GM12878 (cell line): ENCODE measurements at regions not wholly inside any gene's neighbourhood (a gene's known extent, or its start where the extent isn't known, plus 50 kb on each side); places are given as distances from the start of the nearest gene placed in this dataset.

Experiments
- BHLHE40 ChIP-seq, 2 experiments: fragments of 450-650 bp in 1 of 2; IDR thresholded peaks; 2 replicates each; pipeline ENCODE4 v1.6.1; 2011 to 2017; ENCODE audit warnings: low read depth in 2 of 2, borderline replicate concordance in 1 of 2, improper control_type of control experiment in 1 of 2, low read length in 1 of 2, mild to moderate bottlenecking in 1 of 2
- BRCA1 ChIP-seq: IDR thresholded peaks from 2 replicates; pipeline ENCODE4 v1.6.1; 2011; ENCODE audit warnings: low read depth, low read length, improper control_type of control experiment
- EZH2 ChIP-seq: IDR thresholded peaks from 2 replicates; pipeline ENCODE4 v1.6.1; 2012; ENCODE audit warnings: low read depth, mild to moderate bottlenecking, control low read depth, inconsistent platforms, low read length, borderline replicate concordance; ENCODE audit not compliant: control insufficient read depth
- FOS ChIP-seq: IDR thresholded peaks from 3 replicates; pipeline ENCODE4 v1.6.1; 2011; ENCODE audit warnings: borderline replicate concordance; ENCODE audit not compliant: insufficient read length; ENCODE audit errors: extremely low read depth
- FOXK2 ChIP-seq: fragments of 450-650 bp; IDR thresholded peaks from 2 replicates; pipeline ENCODE4 v1.6.1; 2017; ENCODE audit warnings: mild to moderate bottlenecking, moderate library complexity
- HCFC1 ChIP-seq: fragments of 150-350 bp; IDR thresholded peaks from 2 replicates; pipeline ENCODE4 v1.6.1; 2014; ENCODE audit warnings: low read length
- MTA3 ChIP-seq: IDR thresholded peaks from 2 replicates; pipeline ENCODE4 v1.6.1; 2012; ENCODE audit warnings: low read length, inconsistent platforms, borderline replicate concordance
- POLR2A ChIP-seq: IDR thresholded peaks from 2 replicates; pipeline ENCODE4 v1.6.1; 2011; ENCODE audit warnings: low read depth, mild to moderate bottlenecking, low read length
- SMC3 ChIP-seq: IDR thresholded peaks from 2 replicates; pipeline ENCODE4 v1.6.1; 2011; ENCODE audit warnings: low read length, improper control_type of control experiment, borderline replicate concordance
- TCF7 ChIP-seq: IDR thresholded peaks from 2 replicates; pipeline ENCODE4 v1.6.1; 2014; ENCODE audit warnings: antibody characterized with exemption, borderline replicate concordance
- TF ChIP-seq, protein P1 (sequence below): fragments of 450-650 bp; IDR thresholded peaks from 2 replicates; pipeline ENCODE4 v1.6.1; 2014; ENCODE audit warnings: mild to moderate bottlenecking
- TF ChIP-seq, protein P2 (sequence below): IDR thresholded peaks from 2 replicates; pipeline ENCODE4 v1.6.1; 2012; ENCODE audit warnings: mild to moderate bottlenecking, low read depth, low read length

DNA sequence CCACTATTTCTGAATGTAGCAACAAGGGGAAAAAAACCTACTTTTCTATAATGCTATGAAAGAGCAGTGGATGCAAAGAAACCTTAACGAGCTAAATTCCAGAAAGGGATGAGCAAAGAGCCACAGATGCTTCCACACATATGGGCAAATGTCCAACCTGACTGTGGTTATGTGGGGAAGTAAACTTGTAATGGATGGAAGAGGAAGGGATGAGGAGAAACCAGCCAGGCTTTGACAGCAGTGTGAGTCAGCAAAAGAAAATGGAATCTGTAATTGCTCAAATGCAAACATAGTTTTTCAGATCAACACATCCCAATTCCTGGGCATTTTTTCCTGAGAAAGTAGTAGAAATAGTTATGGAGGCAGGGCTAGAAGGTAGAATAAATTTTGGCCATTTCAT, 204.8 kb upstream of the CPHXL start:
- TF ChIP-seq POLR2A = no peak
- TF ChIP-seq TCF7 = no peak
- TF ChIP-seq, protein P1, sequence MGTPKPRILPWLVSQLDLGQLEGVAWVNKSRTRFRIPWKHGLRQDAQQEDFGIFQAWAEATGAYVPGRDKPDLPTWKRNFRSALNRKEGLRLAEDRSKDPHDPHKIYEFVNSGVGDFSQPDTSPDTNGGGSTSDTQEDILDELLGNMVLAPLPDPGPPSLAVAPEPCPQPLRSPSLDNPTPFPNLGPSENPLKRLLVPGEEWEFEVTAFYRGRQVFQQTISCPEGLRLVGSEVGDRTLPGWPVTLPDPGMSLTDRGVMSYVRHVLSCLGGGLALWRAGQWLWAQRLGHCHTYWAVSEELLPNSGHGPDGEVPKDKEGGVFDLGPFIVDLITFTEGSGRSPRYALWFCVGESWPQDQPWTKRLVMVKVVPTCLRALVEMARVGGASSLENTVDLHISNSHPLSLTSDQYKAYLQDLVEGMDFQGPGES = no peak
- no peak for TF ChIP-seq BHLHE40 (IDR thresholded peaks at IDR 0.05; ENCODE audit: borderline replicate concordance in 1 of 2, low read depth in 2 of 2, low read length in 1 of 2)
- no peak for TF ChIP-seq SMC3
- TF ChIP-seq EZH2 = no peak
- TF ChIP-seq BRCA1 = no peak
- no peak for TF ChIP-seq HCFC1
- TF ChIP-seq FOXK2 = no peak
- no peak for TF ChIP-seq MTA3
- TF ChIP-seq, protein P2, sequence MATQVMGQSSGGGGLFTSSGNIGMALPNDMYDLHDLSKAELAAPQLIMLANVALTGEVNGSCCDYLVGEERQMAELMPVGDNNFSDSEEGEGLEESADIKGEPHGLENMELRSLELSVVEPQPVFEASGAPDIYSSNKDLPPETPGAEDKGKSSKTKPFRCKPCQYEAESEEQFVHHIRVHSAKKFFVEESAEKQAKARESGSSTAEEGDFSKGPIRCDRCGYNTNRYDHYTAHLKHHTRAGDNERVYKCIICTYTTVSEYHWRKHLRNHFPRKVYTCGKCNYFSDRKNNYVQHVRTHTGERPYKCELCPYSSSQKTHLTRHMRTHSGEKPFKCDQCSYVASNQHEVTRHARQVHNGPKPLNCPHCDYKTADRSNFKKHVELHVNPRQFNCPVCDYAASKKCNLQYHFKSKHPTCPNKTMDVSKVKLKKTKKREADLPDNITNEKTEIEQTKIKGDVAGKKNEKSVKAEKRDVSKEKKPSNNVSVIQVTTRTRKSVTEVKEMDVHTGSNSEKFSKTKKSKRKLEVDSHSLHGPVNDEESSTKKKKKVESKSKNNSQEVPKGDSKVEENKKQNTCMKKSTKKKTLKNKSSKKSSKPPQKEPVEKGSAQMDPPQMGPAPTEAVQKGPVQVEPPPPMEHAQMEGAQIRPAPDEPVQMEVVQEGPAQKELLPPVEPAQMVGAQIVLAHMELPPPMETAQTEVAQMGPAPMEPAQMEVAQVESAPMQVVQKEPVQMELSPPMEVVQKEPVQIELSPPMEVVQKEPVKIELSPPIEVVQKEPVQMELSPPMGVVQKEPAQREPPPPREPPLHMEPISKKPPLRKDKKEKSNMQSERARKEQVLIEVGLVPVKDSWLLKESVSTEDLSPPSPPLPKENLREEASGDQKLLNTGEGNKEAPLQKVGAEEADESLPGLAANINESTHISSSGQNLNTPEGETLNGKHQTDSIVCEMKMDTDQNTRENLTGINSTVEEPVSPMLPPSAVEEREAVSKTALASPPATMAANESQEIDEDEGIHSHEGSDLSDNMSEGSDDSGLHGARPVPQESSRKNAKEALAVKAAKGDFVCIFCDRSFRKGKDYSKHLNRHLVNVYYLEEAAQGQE = no peak
- TF ChIP-seq FOS = no peak
